IgD-negative memory B cell (primary cell): ENCODE measurements at regions not wholly inside any gene's neighbourhood (a gene's known extent, or its start where the extent isn't known, plus 50 kb on each side); places are given as distances from the start of the nearest gene placed in this dataset.

Experiments
- H3K27ac Mint-ChIP-seq, 3 donors: one replicate each; pipeline ENCODE4 v1.8.0; 2020 to 2022; ENCODE audit warnings: mild to moderate bottlenecking in 3 of 3, mixed read lengths in 3 of 3, moderate library complexity in 1 of 3
- H3K27me3 Mint-ChIP-seq: one replicate; pipeline ENCODE4 v1.8.0; 2021; ENCODE audit warnings: mixed read lengths
- H3K36me3 Mint-ChIP-seq: one replicate; pipeline ENCODE4 v1.8.0; 2020; ENCODE audit warnings: mild to moderate bottlenecking, mixed read lengths
- H3K4me1 Mint-ChIP-seq, 3 donors: one replicate each; pipeline ENCODE4 v1.8.0; 2020 to 2022; ENCODE audit warnings: mixed read lengths in 3 of 3, mild to moderate bottlenecking in 1 of 3
- H3K4me3 Mint-ChIP-seq, 4 donors: one replicate each; pipeline ENCODE4 v1.8.0; 2020 to 2022; ENCODE audit warnings: mild to moderate bottlenecking in 4 of 4, mixed read lengths in 4 of 4, moderate library complexity in 3 of 4
- H3K9me3 Mint-ChIP-seq, 3 donors: one replicate each; pipeline ENCODE4 v1.8.0; 2020 to 2021; ENCODE audit warnings: mixed read lengths in 3 of 3, mild to moderate bottlenecking in 1 of 3

GRCh38 chr4:79492148-79492547, 84.1 kb upstream of the GK2 start:
- Mint-ChIP-seq H3K4me3 (no peak overlapping the region), H3K36me3 (no peaks in the 10 kb centered on the region), H3K4me1 (no peaks in the 10 kb centered on the region), H3K27ac (no peak overlapping the region), H3K9me3 (peaks cover 0 to 5% (median 2%) of the 10 kb centered on the region in 3 donors), H3K27me3 (peaks cover 3% of the 10 kb centered on the region)

- H3K4me1 Mint-ChIP-seq: no peaks in the 10 kb centered on the region
- H3K9me3 Mint-ChIP-seq: peaks cover 0 to 5% (median 2%) of the 10 kb centered on the region in 3 donors
- H3K36me3 Mint-ChIP-seq: no peaks in the 10 kb centered on the region
- no peak overlapping the region for H3K27ac Mint-ChIP-seq
- H3K4me3 Mint-ChIP-seq: peak overlapping the region in 1 of 4 donors; percentile 6
- no peaks in the 10 kb centered on the region for H3K27me3 Mint-ChIP-seq
These were observed 81.5 kb upstream of the GK2 start for GRCh38 chr4:79489506-79489905.

GRCh38 chr4:79476196-79476595, 68.2 kb upstream of the GK2 start:
- H3K9me3 Mint-ChIP-seq: peaks cover 3 to 4% (median 4%) of the 10 kb centered on the region in 3 donors
- H3K36me3 Mint-ChIP-seq: no peaks in the 10 kb centered on the region
- no peaks in the 10 kb centered on the region for H3K4me1 Mint-ChIP-seq
- no peak overlapping the region for H3K27ac Mint-ChIP-seq
- H3K27me3 Mint-ChIP-seq: no peaks in the 10 kb centered on the region
- no peak overlapping the region for H3K4me3 Mint-ChIP-seq

- Mint-ChIP-seq H3K27me3 (no peaks in the 10 kb centered on the region), H3K27ac (no peak overlapping the region), H3K36me3 (no peaks in the 10 kb centered on the region), H3K4me1 (no peaks in the 10 kb centered on the region), H3K9me3 (peaks cover 2 to 4% (median 3%) of the 10 kb centered on the region in 3 donors), H3K4me3 (no peak overlapping the region)
These were observed 65.4 kb upstream of the GK2 start for GRCh38 chr4:79473439-79473724.

GRCh38 chr4:79472693-79473438, 64.8 kb upstream of the GK2 start:
- peaks cover 0 to 2% (median 0%) of the 10 kb centered on the region in 3 donors for H3K9me3 Mint-ChIP-seq
- H3K4me1 Mint-ChIP-seq: no peaks in the 10 kb centered on the region
- no peaks in the 10 kb centered on the region for H3K36me3 Mint-ChIP-seq
- H3K4me3 Mint-ChIP-seq: no peak overlapping the region
- H3K27ac Mint-ChIP-seq: no peak overlapping the region
- H3K27me3 Mint-ChIP-seq: no peaks in the 10 kb centered on the region

- H3K27me3 Mint-ChIP-seq: no peaks in the 10 kb centered on the region
- no peak overlapping the region for H3K27ac Mint-ChIP-seq
- H3K36me3 Mint-ChIP-seq: no peaks in the 10 kb centered on the region
- H3K9me3 Mint-ChIP-seq: no peaks in the 10 kb centered on the region
- no peak overlapping the region for H3K4me3 Mint-ChIP-seq
- H3K4me1 Mint-ChIP-seq: no peaks in the 10 kb centered on the region
These were observed 64.0 kb upstream of the GK2 start for GRCh38 chr4:79472036-79472435.

- H3K27me3 Mint-ChIP-seq: no peaks in the 10 kb centered on the region
- H3K36me3 Mint-ChIP-seq: no peaks in the 10 kb centered on the region
- H3K27ac Mint-ChIP-seq: no peak overlapping the region
- H3K4me3 Mint-ChIP-seq: no peak overlapping the region
- no peaks in the 10 kb centered on the region for H3K4me1 Mint-ChIP-seq
- no peaks in the 10 kb centered on the region for H3K9me3 Mint-ChIP-seq
These were observed 63.3 kb upstream of the GK2 start for GRCh38 chr4:79471309-79471708.

GRCh38 chr4:79467246-79467932, 59.4 kb upstream of the GK2 start:
- H3K27ac Mint-ChIP-seq: peak overlapping the region in 1 of 3 donors; percentile 93
- peaks cover 2% of the 10 kb centered on the region for H3K27me3 Mint-ChIP-seq
- H3K9me3 Mint-ChIP-seq: peaks cover 0 to 2% (median 0%) of the 10 kb centered on the region in 3 donors
- H3K4me3 Mint-ChIP-seq: no peak overlapping the region
- H3K36me3 Mint-ChIP-seq: no peaks in the 10 kb centered on the region
- H3K4me1 Mint-ChIP-seq: no peaks in the 10 kb centered on the region

- Mint-ChIP-seq H3K4me1 (no peaks in the 10 kb centered on the region), H3K36me3 (peaks cover 2% of the 10 kb centered on the region), H3K27me3 (peaks cover 2% of the 10 kb centered on the region), H3K9me3 (peaks cover 0 to 2% (median 0%) of the 10 kb centered on the region in 3 donors), H3K4me3 (no peak overlapping the region), H3K27ac (no peak overlapping the region)
These were observed 58.6 kb upstream of the GK2 start for GRCh38 chr4:79466621-79467020.
